GM23338 (cell line): ENCODE measurements at regions not wholly inside any gene's neighbourhood (a gene's known extent, or its start where the extent isn't known, plus 50 kb on each side); places are given as distances from the start of the nearest gene placed in this dataset.

Experiments
- ATAC-seq: fragments of 200-7000 bp; cut with Tn5 transposase; 3 replicates; pipeline ENCODE4 v1.9.1; 2020
- DNase-seq: peaks from one replicate; pipeline ENCODE4 v3.0.0-alpha.2; 2015; ENCODE audit warnings: low spot score
- H2AFZ ChIP-seq: fragments of 200-600 bp; sonication (generic); 2 replicates; pipeline ENCODE4 v1.8.0; 2016; ENCODE audit warnings: antibody characterized with exemption, mild to moderate bottlenecking, moderate library complexity
- H3F3A ChIP-seq: fragments of 200-600 bp; sonication (generic); replicated peaks from 2 replicates; pipeline ENCODE4 v1.8.0; 2017; ENCODE audit warnings: antibody characterized with exemption, mixed run types, low read depth
- H3K27ac ChIP-seq: fragments of 200-600 bp; sonication (generic); 2 replicates; pipeline ENCODE4 v1.6.1; 2016; ENCODE audit warnings: low read depth
- H3K27me3 ChIP-seq: fragments of 200-600 bp; sonication (generic); 2 replicates; pipeline ENCODE4 v1.8.0; 2016; ENCODE audit warnings: mild to moderate bottlenecking, mixed run types, moderate library complexity; ENCODE audit not compliant: insufficient read depth
- H3K36me3 ChIP-seq: fragments of 200-600 bp; sonication (generic); 2 replicates; pipeline ENCODE4 v1.8.0; 2016; ENCODE audit warnings: mild to moderate bottlenecking; ENCODE audit not compliant: insufficient read depth
- H3K4me1 ChIP-seq: fragments of 200-600 bp; sonication (generic); 2 replicates; pipeline ENCODE4 v1.8.0; 2016; ENCODE audit warnings: mild to moderate bottlenecking, moderate library complexity; ENCODE audit not compliant: insufficient read depth
- H3K4me2 ChIP-seq: fragments of 200-600 bp; sonication (generic); 2 replicates; pipeline ENCODE4 v1.7.1; 2017; ENCODE audit warnings: mixed run types
- H3K4me3 ChIP-seq: fragments of 200-600 bp; sonication (generic); 2 replicates; pipeline ENCODE4 v1.6.1; 2016; ENCODE audit warnings: mixed run types
- H3K79me2 ChIP-seq: fragments of 200-600 bp; sonication (generic); replicated peaks from 2 replicates; pipeline ENCODE4 v1.8.0; 2017; ENCODE audit warnings: mild to moderate bottlenecking; ENCODE audit not compliant: insufficient read depth
- H3K9me2 ChIP-seq: fragments of 200-600 bp; sonication (generic); 2 replicates; pipeline ENCODE4 v1.8.0; 2017; ENCODE audit not compliant: insufficient read depth
- H4K20me1 ChIP-seq: fragments of 200-600 bp; sonication (generic); replicated peaks from 2 replicates; pipeline ENCODE4 v1.8.0; 2017; ENCODE audit warnings: mild to moderate bottlenecking; ENCODE audit not compliant: insufficient read depth
- H3K27ac Mint-ChIP-seq: 2 replicates; pipeline ENCODE4 v1.8.0; 2020; ENCODE audit warnings: inconsistent platforms, mild to moderate bottlenecking, moderate library complexity, mixed read lengths
- H3K27me3 Mint-ChIP-seq: 3 replicates; pipeline ENCODE4 v1.8.0; 2022; ENCODE audit warnings: low read depth, mild to moderate bottlenecking, moderate library complexity, mixed read lengths, inconsistent platforms; ENCODE audit not compliant: insufficient read depth, poor library complexity
- H3K36me3 Mint-ChIP-seq: 3 replicates; pipeline ENCODE4 v1.8.0; 2021; ENCODE audit warnings: low read depth, mild to moderate bottlenecking, inconsistent platforms, moderate library complexity, mixed read lengths
- H3K4me1 Mint-ChIP-seq: 3 replicates; pipeline ENCODE4 v1.8.0; 2020; ENCODE audit warnings: mild to moderate bottlenecking, inconsistent platforms, mixed read lengths
- H3K4me3 Mint-ChIP-seq: 3 replicates; pipeline ENCODE4 v1.8.0; 2021; ENCODE audit warnings: moderate library complexity, mild to moderate bottlenecking, inconsistent platforms, mixed read lengths
- H3K9me3 Mint-ChIP-seq: 3 replicates; pipeline ENCODE4 v1.8.0; 2020; ENCODE audit warnings: moderate library complexity, mild to moderate bottlenecking, inconsistent platforms, mixed read lengths
- CTCF ChIP-seq, 2 experiments: fragments of 200-600 bp in 1 of 2; sonication (generic) in 1 of 2; conservative IDR thresholded peaks; 2 replicates each; pipeline versions ENCODE4 v1.5.1 to v1.6.1; 2016 to 2017; ENCODE audit warnings: antibody characterized with exemption in 2 of 2, low read depth in 2 of 2, mild to moderate bottlenecking in 2 of 2, moderate library complexity in 1 of 2
- ETS1 ChIP-seq: IDR thresholded peaks from 2 replicates; pipeline ENCODE4 v1.6.1; 2016; ENCODE audit warnings: antibody characterized with exemption
- EZH2 ChIP-seq: fragments of 200-600 bp; sonication (generic); IDR thresholded peaks from one replicate; pipeline ENCODE4 v1.8.0; 2017; ENCODE audit warnings: antibody characterized with exemption, mild to moderate bottlenecking, low read depth; ENCODE audit not compliant: unreplicated experiment
- JUNB ChIP-seq: IDR thresholded peaks from one replicate; pipeline ENCODE4 v1.6.1; 2016; ENCODE audit warnings: antibody characterized with exemption; ENCODE audit not compliant: unreplicated experiment
- NANOG ChIP-seq: IDR thresholded peaks from 2 replicates; pipeline ENCODE4 v1.6.1; 2016; ENCODE audit warnings: antibody characterized with exemption, borderline replicate concordance
- ZNF114 ChIP-seq: fragments of 250-450 bp; sonication (Bioruptor Pico); IDR thresholded peaks from 2 replicates; pipeline ENCODE4 v1.5.0; 2020; ENCODE audit warnings: mild to moderate bottlenecking, moderate library complexity
- ZNF331 ChIP-seq: fragments of 250-450 bp; sonication (Bioruptor Pico); IDR thresholded peaks from 2 replicates; pipeline ENCODE4 v1.5.0; 2020; ENCODE audit warnings: low read depth, mild to moderate bottlenecking, moderate library complexity
- TF ChIP-seq, protein P1 (sequence below): fragments of 250-450 bp; sonication (Bioruptor Pico); IDR thresholded peaks from 2 replicates; pipeline ENCODE4 v1.5.0; 2020; ENCODE audit warnings: mild to moderate bottlenecking, moderate library complexity
- TF ChIP-seq, protein P2 (sequence below): IDR thresholded peaks from one replicate; pipeline ENCODE4 v1.6.1; 2018; ENCODE audit warnings: antibody characterized with exemption; ENCODE audit not compliant: unreplicated experiment

GRCh38 chr5:67311701-67312100, 115.1 kb upstream of the CD180 start (continued):
- TF ChIP-seq CTCF (conservative IDR thresholded peaks at IDR 0.05; ENCODE audit: low read depth in 2 of 2), result no peak
- no peak for TF ChIP-seq JUNB
- TF ChIP-seq NANOG, result no peak
- TF ChIP-seq ETS1, result no peak
- no peak for TF ChIP-seq ZNF114 (CRISPR knock-in tag)
- no peak for TF ChIP-seq ZNF331 (CRISPR knock-in tag)

DNA sequence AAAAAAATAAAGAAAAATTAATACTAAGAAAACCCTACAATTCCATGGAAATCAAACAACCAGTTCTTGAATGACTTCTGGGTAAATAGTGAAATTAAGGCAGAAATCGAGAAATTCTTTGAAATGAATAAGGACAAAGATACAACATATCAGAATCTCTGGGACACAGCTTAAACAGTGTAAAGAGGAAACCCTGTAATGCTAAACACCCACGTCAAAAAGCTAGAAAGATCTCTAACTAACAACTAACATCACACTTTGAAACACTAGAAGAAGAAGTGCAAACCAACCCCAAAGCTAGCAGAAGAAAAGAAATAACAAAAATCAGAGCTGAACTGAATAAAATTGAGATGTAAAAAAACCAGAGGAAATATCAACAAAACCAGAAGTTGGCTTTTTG, 114.6 kb upstream of the CD180 start:
- Histone ChIP-seq H3K9me2 (peaks cover 8% of the 10 kb centered on the region; the same call in 1 of the 2 replicates), H3K4me1 (no peaks in the 10 kb centered on the region), H2AFZ (no peak overlapping the region), H4K20me1 (no peaks in the 10 kb centered on the region), H3K36me3 (no peaks in the 10 kb centered on the region), H3F3A (no peaks in the 10 kb centered on the region), H3K27ac (no peak overlapping the region), H3K27me3 (no peaks in the 10 kb centered on the region), H3K79me2 (no peaks in the 10 kb centered on the region), H3K4me2 (no peak overlapping the region), H3K4me3 (no peak overlapping the region)
- ATAC-seq (no peak), DNase-seq (no peak)
- no peaks in the 10 kb centered on the region for H3K27me3 Mint-ChIP-seq
- no peak overlapping the region for H3K27ac Mint-ChIP-seq
- H3K36me3 Mint-ChIP-seq, result no peaks in the 10 kb centered on the region
- no peak overlapping the region for H3K4me3 Mint-ChIP-seq
- no peaks in the 10 kb centered on the region for H3K4me1 Mint-ChIP-seq
- no peaks in the 10 kb centered on the region for H3K9me3 Mint-ChIP-seq
- TF ChIP-seq ZNF331 (CRISPR knock-in tag) (no peak), ETS1 (no peak), EZH2 (no peak)
- TF ChIP-seq, protein P1, sequence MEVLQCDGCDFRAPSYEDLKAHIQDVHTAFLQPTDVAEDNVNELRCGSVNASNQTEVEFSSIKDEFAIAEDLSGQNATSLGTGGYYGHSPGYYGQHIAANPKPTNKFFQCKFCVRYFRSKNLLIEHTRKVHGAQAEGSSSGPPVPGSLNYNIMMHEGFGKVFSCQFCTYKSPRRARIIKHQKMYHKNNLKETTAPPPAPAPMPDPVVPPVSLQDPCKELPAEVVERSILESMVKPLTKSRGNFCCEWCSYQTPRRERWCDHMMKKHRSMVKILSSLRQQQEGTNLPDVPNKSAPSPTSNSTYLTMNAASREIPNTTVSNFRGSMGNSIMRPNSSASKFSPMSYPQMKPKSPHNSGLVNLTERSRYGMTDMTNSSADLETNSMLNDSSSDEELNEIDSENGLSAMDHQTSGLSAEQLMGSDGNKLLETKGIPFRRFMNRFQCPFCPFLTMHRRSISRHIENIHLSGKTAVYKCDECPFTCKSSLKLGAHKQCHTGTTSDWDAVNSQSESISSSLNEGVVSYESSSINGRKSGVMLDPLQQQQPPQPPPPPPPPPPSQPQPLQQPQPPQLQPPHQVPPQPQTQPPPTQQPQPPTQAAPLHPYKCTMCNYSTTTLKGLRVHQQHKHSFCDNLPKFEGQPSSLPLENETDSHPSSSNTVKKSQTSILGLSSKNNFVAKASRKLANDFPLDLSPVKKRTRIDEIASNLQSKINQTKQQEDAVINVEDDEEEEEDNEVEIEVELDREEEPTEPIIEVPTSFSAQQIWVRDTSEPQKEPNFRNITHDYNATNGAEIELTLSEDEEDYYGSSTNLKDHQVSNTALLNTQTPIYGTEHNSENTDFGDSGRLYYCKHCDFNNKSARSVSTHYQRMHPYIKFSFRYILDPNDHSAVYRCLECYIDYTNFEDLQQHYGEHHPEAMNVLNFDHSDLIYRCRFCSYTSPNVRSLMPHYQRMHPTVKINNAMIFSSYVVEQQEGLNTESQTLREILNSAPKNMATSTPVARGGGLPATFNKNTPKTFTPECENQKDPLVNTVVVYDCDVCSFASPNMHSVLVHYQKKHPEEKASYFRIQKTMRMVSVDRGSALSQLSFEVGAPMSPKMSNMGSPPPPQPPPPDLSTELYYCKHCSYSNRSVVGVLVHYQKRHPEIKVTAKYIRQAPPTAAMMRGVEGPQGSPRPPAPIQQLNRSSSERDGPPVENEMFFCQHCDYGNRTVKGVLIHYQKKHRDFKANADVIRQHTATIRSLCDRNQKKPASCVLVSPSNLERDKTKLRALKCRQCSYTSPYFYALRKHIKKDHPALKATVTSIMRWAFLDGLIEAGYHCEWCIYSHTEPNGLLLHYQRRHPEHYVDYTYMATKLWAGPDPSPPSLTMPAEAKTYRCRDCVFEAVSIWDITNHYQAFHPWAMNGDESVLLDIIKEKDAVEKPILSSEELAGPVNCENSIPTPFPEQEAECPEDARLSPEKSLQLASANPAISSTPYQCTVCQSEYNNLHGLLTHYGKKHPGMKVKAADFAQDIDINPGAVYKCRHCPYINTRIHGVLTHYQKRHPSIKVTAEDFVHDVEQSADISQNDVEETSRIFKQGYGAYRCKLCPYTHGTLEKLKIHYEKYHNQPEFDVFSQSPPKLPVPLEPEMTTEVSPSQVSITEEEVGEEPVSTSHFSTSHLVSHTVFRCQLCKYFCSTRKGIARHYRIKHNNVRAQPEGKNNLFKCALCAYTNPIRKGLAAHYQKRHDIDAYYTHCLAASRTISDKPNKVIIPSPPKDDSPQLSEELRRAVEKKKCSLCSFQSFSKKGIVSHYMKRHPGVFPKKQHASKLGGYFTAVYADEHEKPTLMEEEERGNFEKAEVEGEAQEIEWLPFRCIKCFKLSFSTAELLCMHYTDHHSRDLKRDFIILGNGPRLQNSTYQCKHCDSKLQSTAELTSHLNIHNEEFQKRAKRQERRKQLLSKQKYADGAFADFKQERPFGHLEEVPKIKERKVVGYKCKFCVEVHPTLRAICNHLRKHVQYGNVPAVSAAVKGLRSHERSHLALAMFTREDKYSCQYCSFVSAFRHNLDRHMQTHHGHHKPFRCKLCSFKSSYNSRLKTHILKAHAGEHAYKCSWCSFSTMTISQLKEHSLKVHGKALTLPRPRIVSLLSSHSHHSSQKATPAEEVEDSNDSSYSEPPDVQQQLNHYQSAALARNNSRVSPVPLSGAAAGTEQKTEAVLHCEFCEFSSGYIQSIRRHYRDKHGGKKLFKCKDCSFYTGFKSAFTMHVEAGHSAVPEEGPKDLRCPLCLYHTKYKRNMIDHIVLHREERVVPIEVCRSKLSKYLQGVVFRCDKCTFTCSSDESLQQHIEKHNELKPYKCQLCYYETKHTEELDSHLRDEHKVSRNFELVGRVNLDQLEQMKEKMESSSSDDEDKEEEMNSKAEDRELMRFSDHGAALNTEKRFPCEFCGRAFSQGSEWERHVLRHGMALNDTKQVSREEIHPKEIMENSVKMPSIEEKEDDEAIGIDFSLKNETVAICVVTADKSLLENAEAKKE (CRISPR knock-in tag), result no peak
- TF ChIP-seq, protein P2, sequence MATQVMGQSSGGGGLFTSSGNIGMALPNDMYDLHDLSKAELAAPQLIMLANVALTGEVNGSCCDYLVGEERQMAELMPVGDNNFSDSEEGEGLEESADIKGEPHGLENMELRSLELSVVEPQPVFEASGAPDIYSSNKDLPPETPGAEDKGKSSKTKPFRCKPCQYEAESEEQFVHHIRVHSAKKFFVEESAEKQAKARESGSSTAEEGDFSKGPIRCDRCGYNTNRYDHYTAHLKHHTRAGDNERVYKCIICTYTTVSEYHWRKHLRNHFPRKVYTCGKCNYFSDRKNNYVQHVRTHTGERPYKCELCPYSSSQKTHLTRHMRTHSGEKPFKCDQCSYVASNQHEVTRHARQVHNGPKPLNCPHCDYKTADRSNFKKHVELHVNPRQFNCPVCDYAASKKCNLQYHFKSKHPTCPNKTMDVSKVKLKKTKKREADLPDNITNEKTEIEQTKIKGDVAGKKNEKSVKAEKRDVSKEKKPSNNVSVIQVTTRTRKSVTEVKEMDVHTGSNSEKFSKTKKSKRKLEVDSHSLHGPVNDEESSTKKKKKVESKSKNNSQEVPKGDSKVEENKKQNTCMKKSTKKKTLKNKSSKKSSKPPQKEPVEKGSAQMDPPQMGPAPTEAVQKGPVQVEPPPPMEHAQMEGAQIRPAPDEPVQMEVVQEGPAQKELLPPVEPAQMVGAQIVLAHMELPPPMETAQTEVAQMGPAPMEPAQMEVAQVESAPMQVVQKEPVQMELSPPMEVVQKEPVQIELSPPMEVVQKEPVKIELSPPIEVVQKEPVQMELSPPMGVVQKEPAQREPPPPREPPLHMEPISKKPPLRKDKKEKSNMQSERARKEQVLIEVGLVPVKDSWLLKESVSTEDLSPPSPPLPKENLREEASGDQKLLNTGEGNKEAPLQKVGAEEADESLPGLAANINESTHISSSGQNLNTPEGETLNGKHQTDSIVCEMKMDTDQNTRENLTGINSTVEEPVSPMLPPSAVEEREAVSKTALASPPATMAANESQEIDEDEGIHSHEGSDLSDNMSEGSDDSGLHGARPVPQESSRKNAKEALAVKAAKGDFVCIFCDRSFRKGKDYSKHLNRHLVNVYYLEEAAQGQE, result no peak
